HepG2 (cell line): ENCODE measurements at regions not wholly inside any gene's neighbourhood (a gene's known extent, or its start where the extent isn't known, plus 50 kb on each side); places are given as distances from the start of the nearest gene placed in this dataset.

Experiments
- BRD4 ChIP-seq: sonication (generic); formaldehyde crosslinking; IDR thresholded peaks from 2 replicates; pipeline ENCODE4 v1.4.0; 2020; ENCODE audit warnings: missing genetic modification reagents
- CBFB ChIP-seq: sonication (generic); formaldehyde crosslinking; IDR thresholded peaks from 2 replicates; pipeline ENCODE4 v1.4.0; 2020; ENCODE audit warnings: missing genetic modification reagents
- HOXA3 ChIP-seq: sonication (generic); formaldehyde crosslinking; IDR thresholded peaks from 2 replicates; pipeline ENCODE4 v1.5.0; 2020; ENCODE audit warnings: missing genetic modification reagents
- JARID2 ChIP-seq: sonication (generic); formaldehyde crosslinking; IDR thresholded peaks from 2 replicates; pipeline ENCODE4 v1.8.1; 2023; ENCODE audit warnings: missing genetic modification reagents, inconsistent platforms; ENCODE audit not compliant: insufficient replicate concordance
- MAFF ChIP-seq: IDR thresholded peaks from 2 replicates; pipeline ENCODE4 v1.6.1; 2011; ENCODE audit warnings: low read depth, low read length, improper control_type of control experiment
- MLLT10 ChIP-seq: sonication (generic); formaldehyde crosslinking; IDR thresholded peaks from 2 replicates; pipeline ENCODE4 v1.4.0; 2020; ENCODE audit warnings: missing genetic modification reagents
- STAT5B ChIP-seq: sonication (generic); formaldehyde crosslinking; IDR thresholded peaks from 2 replicates; pipeline ENCODE4 v1.4.0; 2020; ENCODE audit warnings: missing genetic modification reagents
- ZBTB33 ChIP-seq: sonication (generic); formaldehyde crosslinking; IDR thresholded peaks from 2 replicates; pipeline ENCODE4 v1.4.0; 2020; ENCODE audit warnings: missing genetic modification reagents
- ZNF225 ChIP-seq: sonication (generic); formaldehyde crosslinking; IDR thresholded peaks from 2 replicates; pipeline ENCODE4 v1.4.0; 2020; ENCODE audit warnings: mild to moderate bottlenecking, missing genetic modification reagents
- ZNF34 ChIP-seq: sonication (generic); formaldehyde crosslinking; IDR thresholded peaks from 2 replicates; pipeline ENCODE4 v1.4.0; 2020; ENCODE audit warnings: mild to moderate bottlenecking, missing genetic modification reagents, borderline replicate concordance
- ZNF562 ChIP-seq: sonication (generic); formaldehyde crosslinking; IDR thresholded peaks from 2 replicates; pipeline ENCODE4 v1.8.0; 2022; ENCODE audit warnings: missing genetic modification reagents, borderline replicate concordance
- ZNF605 ChIP-seq: sonication (generic); formaldehyde crosslinking; IDR thresholded peaks from 2 replicates; pipeline ENCODE4 v1.8.0; 2022; ENCODE audit warnings: mild to moderate bottlenecking, missing genetic modification reagents
- TF ChIP-seq, protein P1 (sequence below): sonication (generic); formaldehyde crosslinking; IDR thresholded peaks from 2 replicates; pipeline ENCODE4; 2020; ENCODE audit warnings: missing genetic modification reagents, mild to moderate bottlenecking, borderline replicate concordance
- TF ChIP-seq, protein P2 (sequence below): sonication (generic); formaldehyde crosslinking; IDR thresholded peaks from 2 replicates; pipeline ENCODE4 v1.4.0; 2020; ENCODE audit warnings: missing genetic modification reagents
- TF ChIP-seq, protein P3 (sequence below): sonication (generic); formaldehyde crosslinking; IDR thresholded peaks from 2 replicates; pipeline ENCODE4 v1.9.0; 2021; ENCODE audit warnings: missing genetic modification reagents, mild to moderate bottlenecking, borderline replicate concordance
- TF ChIP-seq, protein P4 (sequence below): sonication (generic); formaldehyde crosslinking; IDR thresholded peaks from 2 replicates; pipeline ENCODE4 v1.5.0; 2020; ENCODE audit warnings: missing genetic modification reagents
- TF ChIP-seq, protein P5 (sequence below): sonication (generic); formaldehyde crosslinking; IDR thresholded peaks from 2 replicates; pipeline ENCODE4 v1.5.0; 2020; ENCODE audit warnings: missing genetic modification reagents, mild to moderate bottlenecking, borderline replicate concordance

DNA sequence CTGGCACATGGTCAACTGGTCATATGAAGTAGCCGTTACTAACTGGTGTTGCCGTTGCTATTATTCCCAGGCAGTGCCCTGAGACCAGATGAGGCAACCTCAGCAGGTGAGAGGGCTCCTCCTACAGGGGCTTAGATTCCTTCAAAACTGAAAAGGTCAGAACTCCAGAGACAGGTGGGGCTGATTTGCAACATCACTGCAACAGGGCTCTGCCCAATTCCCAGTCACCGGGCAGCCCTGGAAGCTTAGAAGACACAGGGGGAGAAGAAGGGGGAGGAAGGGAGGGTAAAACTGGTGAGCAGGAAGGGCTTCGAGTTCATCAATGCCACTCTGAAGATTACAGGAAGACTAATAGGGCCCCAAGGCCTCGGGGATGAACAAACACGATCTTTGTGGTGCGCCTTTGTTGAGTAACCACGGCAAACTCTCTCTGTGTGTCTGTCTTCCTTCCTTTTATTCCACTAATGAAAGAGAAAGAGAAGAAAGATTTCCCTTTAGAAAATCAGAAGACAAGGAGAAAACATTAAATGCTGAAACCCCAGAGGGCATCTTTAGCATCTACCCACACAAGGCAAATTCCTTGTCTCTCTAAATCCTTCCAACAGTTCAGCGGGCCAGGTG is 749.1 kb upstream of the TBX3 start (continued):
- TF ChIP-seq, protein P1, sequence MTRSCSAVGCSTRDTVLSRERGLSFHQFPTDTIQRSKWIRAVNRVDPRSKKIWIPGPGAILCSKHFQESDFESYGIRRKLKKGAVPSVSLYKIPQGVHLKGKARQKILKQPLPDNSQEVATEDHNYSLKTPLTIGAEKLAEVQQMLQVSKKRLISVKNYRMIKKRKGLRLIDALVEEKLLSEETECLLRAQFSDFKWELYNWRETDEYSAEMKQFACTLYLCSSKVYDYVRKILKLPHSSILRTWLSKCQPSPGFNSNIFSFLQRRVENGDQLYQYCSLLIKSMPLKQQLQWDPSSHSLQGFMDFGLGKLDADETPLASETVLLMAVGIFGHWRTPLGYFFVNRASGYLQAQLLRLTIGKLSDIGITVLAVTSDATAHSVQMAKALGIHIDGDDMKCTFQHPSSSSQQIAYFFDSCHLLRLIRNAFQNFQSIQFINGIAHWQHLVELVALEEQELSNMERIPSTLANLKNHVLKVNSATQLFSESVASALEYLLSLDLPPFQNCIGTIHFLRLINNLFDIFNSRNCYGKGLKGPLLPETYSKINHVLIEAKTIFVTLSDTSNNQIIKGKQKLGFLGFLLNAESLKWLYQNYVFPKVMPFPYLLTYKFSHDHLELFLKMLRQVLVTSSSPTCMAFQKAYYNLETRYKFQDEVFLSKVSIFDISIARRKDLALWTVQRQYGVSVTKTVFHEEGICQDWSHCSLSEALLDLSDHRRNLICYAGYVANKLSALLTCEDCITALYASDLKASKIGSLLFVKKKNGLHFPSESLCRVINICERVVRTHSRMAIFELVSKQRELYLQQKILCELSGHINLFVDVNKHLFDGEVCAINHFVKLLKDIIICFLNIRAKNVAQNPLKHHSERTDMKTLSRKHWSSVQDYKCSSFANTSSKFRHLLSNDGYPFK (CRISPR knock-in tag), result no peak
- no peak for TF ChIP-seq ZNF605 (CRISPR knock-in tag)
- TF ChIP-seq ZNF562 (CRISPR knock-in tag), result no peak
- no peak for TF ChIP-seq STAT5B (CRISPR knock-in tag)
- TF ChIP-seq, protein P2, sequence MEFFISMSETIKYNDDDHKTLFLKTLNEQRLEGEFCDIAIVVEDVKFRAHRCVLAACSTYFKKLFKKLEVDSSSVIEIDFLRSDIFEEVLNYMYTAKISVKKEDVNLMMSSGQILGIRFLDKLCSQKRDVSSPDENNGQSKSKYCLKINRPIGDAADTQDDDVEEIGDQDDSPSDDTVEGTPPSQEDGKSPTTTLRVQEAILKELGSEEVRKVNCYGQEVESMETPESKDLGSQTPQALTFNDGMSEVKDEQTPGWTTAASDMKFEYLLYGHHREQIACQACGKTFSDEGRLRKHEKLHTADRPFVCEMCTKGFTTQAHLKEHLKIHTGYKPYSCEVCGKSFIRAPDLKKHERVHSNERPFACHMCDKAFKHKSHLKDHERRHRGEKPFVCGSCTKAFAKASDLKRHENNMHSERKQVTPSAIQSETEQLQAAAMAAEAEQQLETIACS, result no peak
- TF ChIP-seq ZBTB33 (CRISPR knock-in tag), result no peak
- no peak for TF ChIP-seq JARID2
- TF ChIP-seq, protein P3, sequence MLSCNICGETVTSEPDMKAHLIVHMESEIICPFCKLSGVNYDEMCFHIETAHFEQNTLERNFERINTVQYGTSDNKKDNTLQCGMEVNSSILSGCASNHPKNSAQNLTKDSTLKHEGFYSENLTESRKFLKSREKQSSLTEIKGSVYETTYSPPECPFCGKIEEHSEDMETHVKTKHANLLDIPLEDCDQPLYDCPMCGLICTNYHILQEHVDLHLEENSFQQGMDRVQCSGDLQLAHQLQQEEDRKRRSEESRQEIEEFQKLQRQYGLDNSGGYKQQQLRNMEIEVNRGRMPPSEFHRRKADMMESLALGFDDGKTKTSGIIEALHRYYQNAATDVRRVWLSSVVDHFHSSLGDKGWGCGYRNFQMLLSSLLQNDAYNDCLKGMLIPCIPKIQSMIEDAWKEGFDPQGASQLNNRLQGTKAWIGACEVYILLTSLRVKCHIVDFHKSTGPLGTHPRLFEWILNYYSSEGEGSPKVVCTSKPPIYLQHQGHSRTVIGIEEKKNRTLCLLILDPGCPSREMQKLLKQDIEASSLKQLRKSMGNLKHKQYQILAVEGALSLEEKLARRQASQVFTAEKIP (CRISPR knock-in tag), result no peak
- no peak for TF ChIP-seq ZNF225 (CRISPR knock-in tag)
- peak; percentile 59; the same call in 1 of the 2 replicates for TF ChIP-seq HOXA3 (CRISPR knock-in tag)
- TF ChIP-seq CBFB (CRISPR knock-in tag), result no peak; the same call in 1 of the 2 replicates
- TF ChIP-seq ZNF34 (CRISPR knock-in tag), result no peak
- TF ChIP-seq, protein P4, sequence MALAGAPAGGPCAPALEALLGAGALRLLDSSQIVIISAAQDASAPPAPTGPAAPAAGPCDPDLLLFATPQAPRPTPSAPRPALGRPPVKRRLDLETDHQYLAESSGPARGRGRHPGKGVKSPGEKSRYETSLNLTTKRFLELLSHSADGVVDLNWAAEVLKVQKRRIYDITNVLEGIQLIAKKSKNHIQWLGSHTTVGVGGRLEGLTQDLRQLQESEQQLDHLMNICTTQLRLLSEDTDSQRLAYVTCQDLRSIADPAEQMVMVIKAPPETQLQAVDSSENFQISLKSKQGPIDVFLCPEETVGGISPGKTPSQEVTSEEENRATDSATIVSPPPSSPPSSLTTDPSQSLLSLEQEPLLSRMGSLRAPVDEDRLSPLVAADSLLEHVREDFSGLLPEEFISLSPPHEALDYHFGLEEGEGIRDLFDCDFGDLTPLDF (CRISPR knock-in tag), result no peak
- TF ChIP-seq, protein P5, sequence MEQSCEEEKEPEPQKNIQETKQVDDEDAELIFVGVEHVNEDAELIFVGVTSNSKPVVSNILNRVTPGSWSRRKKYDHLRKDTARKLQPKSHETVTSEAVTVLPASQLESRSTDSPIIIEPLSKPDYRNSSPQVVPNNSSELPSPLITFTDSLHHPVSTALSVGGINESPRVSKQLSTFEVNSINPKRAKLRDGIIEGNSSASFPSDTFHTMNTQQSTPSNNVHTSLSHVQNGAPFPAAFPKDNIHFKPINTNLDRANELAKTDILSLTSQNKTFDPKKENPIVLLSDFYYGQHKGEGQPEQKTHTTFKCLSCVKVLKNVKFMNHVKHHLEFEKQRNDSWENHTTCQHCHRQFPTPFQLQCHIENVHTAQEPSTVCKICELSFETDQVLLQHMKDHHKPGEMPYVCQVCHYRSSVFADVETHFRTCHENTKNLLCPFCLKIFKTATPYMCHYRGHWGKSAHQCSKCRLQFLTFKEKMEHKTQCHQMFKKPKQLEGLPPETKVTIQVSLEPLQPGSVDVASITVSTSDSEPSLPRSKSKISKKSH (CRISPR knock-in tag), result no peak
- TF ChIP-seq MAFF, result no peak
- TF ChIP-seq BRD4 (CRISPR knock-in tag), result peak; percentile 93
- no peak for TF ChIP-seq MLLT10 (CRISPR knock-in tag)
